Activated T-helper 9 cell treated with anti-CD3 and anti-CD28 coated beads, Interleukin-2, amount 50 U/mL, for 16 hours (primary cell): ENCODE measurements at regions not wholly inside any gene's neighbourhood (a gene's known extent, or its start where the extent isn't known, plus 50 kb on each side); places are given as distances from the start of the nearest gene placed in this dataset.
"Not testable (repeated sequence)": the region's sequence is repeated elsewhere in the genome, so short reads cannot be mapped to it uniquely, and the experiment has no call there.

Source experiments
- DNase-seq: peaks from one replicate; pipeline ENCODE4 v3.0.0-alpha.2; 2020; ENCODE audit warnings: low read depth

DNA sequence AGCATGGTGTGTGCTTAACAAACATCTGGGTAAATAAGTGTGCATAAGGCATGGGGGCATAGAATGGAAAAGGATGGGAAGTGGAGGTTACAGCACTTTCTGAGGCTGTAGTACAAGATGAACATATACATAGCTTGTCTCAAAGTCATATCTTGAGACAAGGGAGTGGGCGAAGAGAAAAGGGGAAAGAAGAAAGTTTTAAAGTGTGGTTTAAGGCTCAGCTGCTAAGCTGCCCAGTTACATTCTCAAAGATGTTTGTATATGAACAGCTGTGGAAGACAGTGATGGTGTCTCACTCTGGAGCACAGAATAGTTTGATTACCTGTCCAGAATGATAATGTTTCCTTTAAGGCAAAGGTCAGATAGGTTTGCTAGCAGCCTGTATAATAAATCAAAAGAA lies 61.9 kb upstream of the LANCL2 start:
- no peak for DNase-seq

DNA sequence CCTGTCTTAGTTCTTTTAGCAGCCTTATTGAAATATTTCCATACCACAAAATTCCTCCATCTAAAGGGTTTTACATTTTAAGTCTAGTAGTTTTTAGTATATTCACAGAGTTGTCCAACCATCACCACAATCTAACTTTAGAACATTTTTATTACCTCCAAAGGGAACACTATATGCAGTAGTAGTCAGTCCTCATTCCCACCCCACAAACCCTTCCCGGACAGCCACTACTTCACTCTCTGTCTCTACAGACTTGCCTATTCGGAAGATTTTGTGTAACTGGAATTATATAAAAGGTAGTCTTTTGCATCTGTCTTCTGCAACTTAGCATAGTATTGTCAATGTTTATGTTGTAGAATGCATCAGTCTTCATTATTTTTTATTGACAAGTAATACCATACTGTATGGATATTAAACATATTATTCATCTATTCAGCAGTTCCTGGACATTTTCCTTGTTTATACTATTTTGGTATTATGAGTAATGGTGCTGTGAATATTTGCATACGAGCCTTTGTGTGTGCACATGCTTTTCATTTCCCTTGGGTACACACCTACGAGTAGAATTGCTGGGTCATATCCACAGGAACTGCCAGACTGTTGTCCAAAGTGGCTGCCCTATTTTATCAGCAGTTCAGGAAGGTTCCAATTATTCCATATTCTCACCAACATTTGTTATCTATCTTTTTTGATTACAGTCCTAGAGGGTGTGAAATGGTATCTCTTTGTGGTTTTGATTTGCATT lies 60.9 kb upstream of the LANCL2 start:
- DNase-seq = no peak

DNA sequence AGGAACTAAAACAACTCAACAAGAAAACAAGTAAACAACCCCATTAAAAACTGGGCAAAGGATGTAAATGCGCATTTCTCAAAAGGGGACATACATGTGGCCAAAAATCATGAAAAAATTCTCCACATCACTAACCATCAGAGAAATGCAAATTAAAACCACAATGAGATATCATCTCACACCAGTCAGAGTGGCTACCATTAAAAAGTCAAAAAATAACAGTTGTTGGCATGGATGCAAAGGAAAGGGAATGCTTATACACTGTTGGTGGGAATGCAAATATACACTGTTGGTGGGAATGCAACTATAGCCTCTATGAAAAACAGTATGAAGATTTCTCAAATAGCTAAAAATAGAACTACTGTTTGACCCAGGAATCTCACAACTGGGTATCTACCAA lies 60.0 kb upstream of the LANCL2 start:
- DNase-seq = no peak

DNA sequence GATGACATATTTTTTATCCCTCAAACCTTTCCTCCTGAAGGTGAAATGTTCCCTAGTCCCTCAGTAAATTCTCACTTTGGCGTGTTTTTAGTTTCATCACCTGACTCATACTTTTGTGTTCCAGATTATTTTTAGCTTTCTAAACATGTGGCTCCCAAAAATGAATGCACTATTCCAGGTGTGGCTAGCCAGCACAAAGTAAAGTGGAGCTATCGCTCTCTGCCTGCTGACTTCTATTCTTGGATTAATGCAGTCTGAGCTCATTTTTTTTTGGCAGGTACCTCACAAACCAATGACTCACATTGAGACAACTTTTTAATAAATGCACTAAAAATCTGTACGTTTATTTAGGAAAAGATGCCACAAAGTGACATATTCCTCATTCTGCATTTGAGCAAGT lies 58.8 kb upstream of the LANCL2 start:
- no peak for DNase-seq

DNA sequence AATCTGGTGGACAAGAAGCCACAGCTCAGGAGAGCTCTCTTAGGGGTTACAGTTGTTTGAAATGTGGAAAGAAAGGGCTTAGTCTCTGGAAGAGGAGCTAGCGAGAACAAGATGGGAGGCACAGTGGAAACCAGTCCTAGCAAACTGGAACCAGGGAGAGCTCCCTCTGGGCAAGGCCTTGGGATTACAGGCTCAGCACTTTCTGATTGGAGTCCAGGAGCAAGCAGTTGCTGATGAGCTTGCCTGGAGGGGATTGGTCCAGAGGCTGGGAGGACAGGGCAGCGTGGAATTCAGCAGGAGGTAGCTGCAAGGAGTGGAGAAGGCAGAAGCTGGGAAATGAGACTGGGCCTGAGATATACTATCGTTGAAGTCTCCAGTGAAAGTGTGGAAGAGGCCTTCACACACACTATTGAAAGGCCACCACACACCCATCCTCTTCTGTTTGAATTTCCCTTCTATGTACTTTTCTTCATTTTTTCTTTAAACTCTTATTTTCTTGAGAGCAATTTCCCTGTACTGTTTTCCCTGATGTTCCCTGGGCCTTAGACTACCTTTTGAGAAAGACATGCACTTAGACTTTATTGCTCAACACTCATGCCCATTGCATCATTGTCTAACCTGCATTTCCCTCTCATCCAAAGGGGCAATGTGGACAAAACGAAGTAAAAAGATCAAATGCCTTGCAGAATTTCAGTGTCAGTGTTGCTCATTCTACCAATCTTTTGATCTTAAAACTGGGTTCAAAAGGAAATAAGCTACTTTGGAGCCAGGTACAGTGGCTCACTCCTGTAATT lies 57.8 kb upstream of the LANCL2 start:
- DNase-seq = no peak

DNA sequence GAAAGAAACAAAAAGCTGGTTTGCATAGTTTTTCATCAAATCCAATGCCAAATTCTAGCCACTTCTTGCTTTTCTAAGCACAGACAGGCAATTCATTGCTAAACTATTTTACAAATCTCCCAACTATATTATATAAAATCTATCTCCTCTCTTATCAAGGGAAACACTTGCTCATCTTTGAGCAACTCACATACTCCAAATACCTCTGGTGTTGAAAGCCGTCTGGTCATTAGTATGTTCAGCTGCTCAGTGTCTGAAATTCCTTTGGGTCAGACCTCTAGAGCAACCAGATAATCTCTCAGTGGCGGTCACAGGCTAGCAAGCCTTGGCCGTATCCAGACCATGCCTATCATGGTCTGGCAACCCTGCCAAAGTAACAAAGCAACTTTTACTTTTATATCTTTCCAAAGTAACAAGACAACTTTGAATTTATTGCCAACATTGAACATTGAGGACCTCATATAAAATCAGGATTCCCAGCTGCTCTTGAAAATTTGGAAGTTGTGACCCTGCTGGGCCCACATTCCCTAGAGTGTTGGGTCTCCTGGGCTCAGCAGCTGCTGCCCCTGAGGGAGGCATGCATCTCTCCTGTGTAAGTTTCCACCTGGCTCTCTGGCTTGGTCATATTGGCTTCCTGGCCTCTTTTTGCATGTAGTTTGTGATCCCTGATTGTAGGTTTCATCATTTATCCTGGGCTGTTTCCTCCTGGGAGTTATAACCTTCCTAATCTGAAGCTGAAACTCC lies 56.8 kb upstream of the LANCL2 start:
- DNase-seq = no peak

DNA sequence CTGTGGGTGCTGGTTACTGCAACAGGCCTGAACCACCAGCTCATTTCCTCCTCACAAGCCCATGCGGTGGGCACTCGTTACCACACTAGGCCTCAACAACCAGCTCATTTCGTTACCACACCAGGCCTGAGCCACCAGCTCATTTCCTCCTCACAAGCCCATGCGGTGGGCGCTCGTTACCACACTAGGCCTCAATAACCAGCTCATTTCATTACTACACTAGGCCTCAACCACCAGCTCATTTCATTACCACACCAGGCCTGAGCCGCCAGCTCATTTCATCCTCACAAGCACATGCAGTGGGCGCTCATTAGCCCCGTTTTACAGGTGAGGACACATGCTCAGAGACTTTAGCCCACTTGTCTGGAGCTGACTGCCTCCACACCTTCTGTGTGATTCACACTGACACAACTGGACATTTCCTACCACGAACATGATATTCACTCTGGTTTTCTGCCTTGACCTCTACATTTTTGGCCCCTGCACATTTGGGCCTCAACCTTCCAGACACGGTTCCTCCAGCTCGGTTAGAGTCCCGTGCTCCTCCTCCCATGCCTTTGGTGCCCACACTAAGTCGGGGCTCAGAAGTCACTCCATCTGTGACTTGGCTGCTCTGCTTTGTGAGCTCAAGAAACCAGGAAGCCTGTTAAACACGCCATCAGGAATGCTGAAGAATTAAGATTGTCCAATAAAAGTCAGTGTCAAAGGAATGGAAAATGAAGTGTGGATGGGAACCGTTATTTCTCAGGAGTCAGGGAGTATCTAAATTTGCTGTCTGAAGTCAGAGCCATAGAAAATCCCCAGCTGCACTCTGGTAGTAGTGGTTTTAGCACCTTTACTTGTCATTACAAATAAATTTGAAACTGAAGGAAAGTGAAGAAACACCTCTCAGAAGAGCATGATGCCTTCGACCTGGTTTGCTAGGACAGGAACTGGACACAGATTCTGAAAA lies 55.8 kb upstream of the LANCL2 start:
- peak; percentile 55 for DNase-seq

DNA sequence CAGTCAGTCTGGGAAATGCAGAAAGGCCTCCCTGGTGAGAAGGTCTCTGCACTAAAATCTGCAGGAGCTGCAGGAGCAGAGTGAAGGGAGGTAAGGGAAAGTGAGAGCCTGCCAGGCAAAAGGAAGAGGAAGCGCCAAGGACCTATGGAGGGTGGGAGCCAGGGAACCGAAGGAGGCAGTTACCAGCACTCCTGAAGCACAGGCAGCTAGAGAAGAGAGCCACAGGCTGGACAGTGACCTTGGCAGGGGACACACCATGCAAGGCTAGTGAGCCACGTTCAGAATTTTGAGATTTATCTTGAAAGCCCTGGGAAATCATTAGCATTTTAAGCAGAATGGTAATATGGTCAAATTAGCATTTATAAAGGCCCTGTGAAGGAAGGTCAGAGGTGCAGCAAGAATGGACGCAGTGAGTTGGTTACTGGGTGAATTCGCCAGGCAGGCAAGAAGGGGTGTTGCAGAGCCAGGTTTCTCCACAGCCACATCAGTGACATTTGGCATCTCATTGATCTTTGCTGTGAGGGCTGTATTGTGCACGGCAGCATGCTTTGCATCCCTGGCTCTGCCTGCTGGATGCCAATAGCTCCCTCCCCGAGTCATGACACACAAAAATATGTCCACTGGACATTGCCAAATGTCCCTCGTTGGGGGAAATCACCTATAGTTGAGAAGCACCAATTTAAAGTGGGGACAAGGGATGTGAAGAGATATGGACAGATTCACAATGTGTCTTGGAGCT lies 54.7 kb upstream of the LANCL2 start:
- DNase-seq = no peak

DNA sequence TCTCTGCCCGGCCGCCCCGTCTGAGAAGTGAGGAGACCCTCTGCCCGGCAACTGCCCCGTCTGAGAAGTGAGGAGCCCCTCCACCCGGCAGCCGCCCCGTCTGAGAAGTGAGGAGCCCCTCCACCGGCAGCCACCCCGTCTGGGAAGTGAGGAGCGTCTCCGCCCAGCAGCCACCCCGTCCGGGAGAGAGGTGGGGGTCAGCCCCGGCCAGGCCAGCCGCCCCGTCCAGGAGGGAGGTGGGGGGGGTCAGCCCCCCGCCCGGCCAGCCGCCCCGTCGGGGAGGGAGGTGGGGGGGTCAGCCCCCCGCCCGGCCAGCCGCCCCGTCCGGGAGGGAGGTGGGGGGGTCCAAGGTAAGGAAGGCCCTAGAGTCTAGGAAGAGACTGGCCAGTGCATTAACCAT lies 53.2 kb upstream of the LANCL2 start:
- DNase-seq = not testable (repeated sequence)

DNA sequence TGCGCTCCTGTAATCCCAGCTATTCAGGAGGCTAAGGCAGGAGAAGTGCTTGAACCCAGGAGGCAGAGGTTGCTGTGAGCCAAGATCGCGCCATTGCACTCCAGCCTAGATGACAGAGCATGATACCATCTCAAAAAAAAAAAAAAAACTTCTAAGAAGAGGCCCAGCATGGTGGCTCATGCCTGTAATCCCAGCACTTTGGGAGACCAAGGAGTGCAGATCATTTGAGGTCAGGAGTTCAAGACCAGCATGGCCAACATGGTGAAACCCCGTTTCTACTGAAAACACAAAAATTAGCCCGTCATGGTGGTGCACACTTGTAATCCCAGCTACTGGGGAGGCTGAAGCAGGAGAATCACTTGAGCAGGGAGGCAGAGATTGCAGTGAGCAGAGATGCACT lies 51.5 kb upstream of the LANCL2 start:
- DNase-seq = not testable (repeated sequence)

DNA sequence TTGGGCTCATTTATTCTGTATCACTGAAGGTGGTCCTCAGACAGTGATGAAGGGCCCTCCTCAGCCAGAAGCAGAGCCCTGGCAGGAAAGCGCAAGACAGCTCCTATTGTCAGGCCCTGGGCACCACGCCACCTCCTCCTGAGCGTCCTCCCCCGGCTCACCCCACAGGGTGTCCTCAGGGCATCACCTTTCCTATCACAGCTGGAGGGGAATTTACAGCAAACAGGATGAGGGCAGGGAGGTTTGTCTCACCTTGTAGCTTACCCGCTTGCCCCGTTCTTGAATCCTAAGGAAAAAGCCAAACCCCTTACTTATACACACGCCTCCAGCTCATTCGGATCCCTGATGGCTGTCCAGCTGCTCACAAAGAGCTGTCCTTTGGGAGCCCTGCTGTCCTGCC lies 50.2 kb upstream of the LANCL2 start:
- no peak for DNase-seq
